Spleen (tissue), 7 donors: ENCODE measurements at regions not wholly inside any gene's neighbourhood (a gene's known extent, or its start where the extent isn't known, plus 50 kb on each side); places are given as distances from the start of the nearest gene placed in this dataset.

Source experiments
- CTCF ChIP-seq, 11 experiments: fragments of 200-600 bp in 7 of 11; fragments of 450-650 bp in 4 of 11; sonication (generic) in 4 of 11; IDR thresholded peaks in 8 of 11; conservative IDR thresholded peaks in 3 of 11; 1 replicate in 7 of 11; 2 replicates in 4 of 11; pipeline versions ENCODE4 v1.4.0 to v1.8.0; 2016 to 2021; ENCODE audit warnings: antibody characterized with exemption in 11 of 11, inconsistent platforms in 4 of 11, mild to moderate bottlenecking in 1 of 11
- POLR2A ChIP-seq, 3 donors: fragments of 450-650 bp; IDR thresholded peaks; one replicate each; pipeline ENCODE4 v1.5.1; 2017; ENCODE audit warnings: antibody characterized with exemption in 3 of 3, mild to moderate bottlenecking in 1 of 3
- POLR2AphosphoS5 ChIP-seq, 3 donors: sonication (generic); formaldehyde crosslinking; IDR thresholded peaks; one replicate each; pipeline ENCODE4 v1.5.1; 2017; ENCODE audit warnings: antibody characterized with exemption in 3 of 3
- donor health status: DM: no; HTN: no; CAD: no; lungs with moderate emphysema.
- donor health status: DM: no; HTN: no; CAD: no.
- donor health status: DM: no; HTN: no; CAD: no.

- no peak for TF ChIP-seq CTCF (IDR thresholded peaks at IDR 0.05 in 8 of 11, conservative IDR thresholded peaks at IDR 0.05 in 3 of 11)
- TF ChIP-seq POLR2AphosphoS5 (IDR thresholded peaks at IDR 0.05): no peak
- TF ChIP-seq POLR2A (IDR thresholded peaks at IDR 0.05): no peak
Measured at GRCh38 chr5:125064621-125065438, 318.4 kb upstream of the ZNF608 start.
